Heart left ventricle (tissue), 16 donors: ENCODE measurements at regions not wholly inside any gene's neighbourhood (a gene's known extent, or its start where the extent isn't known, plus 50 kb on each side); places are given as distances from the start of the nearest gene placed in this dataset.

Source experiments
- ATAC-seq, 4 donors: fragments of 200-7000 bp; cut with Tn5 transposase; one replicate each; pipeline ENCODE4 v1.9.1; 2020 to 2022; ENCODE audit warnings: moderate library complexity in 4 of 4, mild to moderate bottlenecking in 3 of 4, moderate number of reproducible peaks in 1 of 4
- DNase-seq, 5 donors: peaks; one replicate each; pipeline ENCODE4 v3.0.0-alpha.2; 2020
- H3K27ac ChIP-seq, 12 donors: fragments of 200-600 bp; sonication (generic) in 4 of 12; one replicate each; pipeline versions ENCODE4 v1.5.0 to v1.8.0; 2016 to 2022; ENCODE audit warnings: mild to moderate bottlenecking in 2 of 12
- H3K27me3 ChIP-seq, 9 donors: fragments of 200-600 bp; sonication (generic) in 2 of 9; one replicate each; pipeline versions ENCODE4 v1.5.1 to v1.8.0; 2016 to 2022; ENCODE audit warnings: mild to moderate bottlenecking in 3 of 9
- H3K36me3 ChIP-seq, 9 donors: fragments of 200-600 bp; sonication (generic) in 2 of 9; one replicate each; pipeline versions ENCODE4 v1.5.0 to v1.8.0; 2018 to 2022; ENCODE audit warnings: mild to moderate bottlenecking in 2 of 9
- H3K4me1 ChIP-seq, 12 donors: fragments of 200-600 bp; sonication (generic) in 4 of 12; one replicate each; pipeline versions ENCODE4 v1.5.0 to v1.8.0; 2016 to 2022; ENCODE audit warnings: mild to moderate bottlenecking in 3 of 12
- H3K4me3 ChIP-seq, 12 donors: fragments of 200-600 bp; sonication (generic) in 4 of 12; one replicate each; pipeline versions ENCODE4 v1.5.0 to v1.8.0; 2017 to 2022; ENCODE audit warnings: mild to moderate bottlenecking in 9 of 12, moderate library complexity in 4 of 12
- H3K9me3 ChIP-seq, 12 donors: fragments of 200-600 bp; sonication (generic) in 4 of 12; one replicate each; pipeline versions ENCODE4 v1.5.0 to v1.8.0; 2016 to 2022; ENCODE audit warnings: mild to moderate bottlenecking in 1 of 12
- POLR2A ChIP-seq, 2 donors: fragments of 450-650 bp; IDR thresholded peaks; one replicate each; pipeline ENCODE4 v1.6.1; 2017; ENCODE audit warnings: antibody characterized with exemption in 2 of 2, mild to moderate bottlenecking in 2 of 2, moderate library complexity in 2 of 2
- WGBS, 4 donors: extraction: QIAGEN DNeasy Blood & Tissue Kit in 2 of 4; methylation state at CpG; one replicate each; pipeline versions ENCODE4 v1.1.5 to v1.1.7; 2013 to 2018; 5-methylcytosine and 5-hydroxymethylcytosine counted together
- intact Hi-C, 10 donors: fragments of 100-400 bp; cut with DNase I; formaldehyde crosslinking; loops; one replicate each; pipeline versions ENCODE4 v1.11.1 to v1.14.2; 2022
- TF ChIP-seq, protein P1 (sequence below), 12 donors: fragments of 200-600 bp; sonication (generic) in 4 of 12; IDR thresholded peaks; one replicate each; pipeline versions ENCODE4 v1.5.0 to v1.8.0; 2018 to 2022; ENCODE audit warnings: antibody characterized with exemption in 12 of 12, mild to moderate bottlenecking in 5 of 12
- donor health status: ischemic (EF 13 %, LVEDD 7.1; RV severe dilation, severe dysfunction).
- donor health status: healthy with polysubstance abuse.
- donor health status: DM: no; HTN: yes; CAD: no.
- donor health status: DM: no; HTN: no; CAD: no.
- donor health status: ischemic (EF 25% LVEDD 6.9; RV normal size, moderate dysfunction).
- donor health status: ischemic (EF 25% LVEDD 5.7; RV mildly dilated, moderate dysfunction).
- donor health status: healthy.
- donor health status: DM: yes; HTN: yes; CAD: no.
- donor health status: ischemic (EF 35%, LVEDD 5.7; RV mildly dilated, moderate dysfunction).
- donor health status: nonischemic (EF 11% LVEDD 7.7; RV severe dilation, severe dysfunction).
- donor health status: DM: yes; HTN: yes; CAD: no.
- donor health status: PGD.
- donor health status: ischemic (EF 29% LVEDD 5.4; RV normal size, mild dysfunction).
- donor health status: nonischemic (EF 23%, LVEDD 6.1; RV moderate dilation, normal function).

DNA sequence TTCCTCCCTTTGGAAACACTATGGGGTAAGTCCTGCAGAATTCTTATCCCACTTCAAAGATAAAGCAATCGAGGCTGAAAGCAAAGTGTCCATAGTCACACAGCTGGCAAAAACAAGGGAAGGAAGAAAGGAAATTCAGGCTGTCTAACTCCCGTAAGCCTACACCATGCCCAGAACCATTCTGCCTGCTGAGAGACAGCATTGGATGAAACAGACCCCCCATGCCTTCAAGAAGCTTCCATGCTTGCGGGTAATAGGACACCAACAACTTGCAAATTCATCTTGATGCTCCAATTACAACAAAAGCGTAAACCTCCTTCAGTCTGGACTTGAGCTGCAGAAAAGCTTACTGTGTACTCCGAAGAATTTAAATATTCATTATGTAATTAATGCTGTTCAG, 181.1 kb upstream of the WWC1 start:
- H3K27ac ChIP-seq, result no peak overlapping the region
- peaks cover 0 to 11% (median 0%) of the 10 kb centered on the region in 12 donors for H3K4me1 ChIP-seq
- ATAC-seq (no peak), DNase-seq (no peak)
- no peaks in the 10 kb centered on the region for H3K9me3 ChIP-seq
- no peaks in the 10 kb centered on the region for H3K27me3 ChIP-seq
- no peak for TF ChIP-seq POLR2A (IDR thresholded peaks at IDR 0.05)
- TF ChIP-seq, protein P1, sequence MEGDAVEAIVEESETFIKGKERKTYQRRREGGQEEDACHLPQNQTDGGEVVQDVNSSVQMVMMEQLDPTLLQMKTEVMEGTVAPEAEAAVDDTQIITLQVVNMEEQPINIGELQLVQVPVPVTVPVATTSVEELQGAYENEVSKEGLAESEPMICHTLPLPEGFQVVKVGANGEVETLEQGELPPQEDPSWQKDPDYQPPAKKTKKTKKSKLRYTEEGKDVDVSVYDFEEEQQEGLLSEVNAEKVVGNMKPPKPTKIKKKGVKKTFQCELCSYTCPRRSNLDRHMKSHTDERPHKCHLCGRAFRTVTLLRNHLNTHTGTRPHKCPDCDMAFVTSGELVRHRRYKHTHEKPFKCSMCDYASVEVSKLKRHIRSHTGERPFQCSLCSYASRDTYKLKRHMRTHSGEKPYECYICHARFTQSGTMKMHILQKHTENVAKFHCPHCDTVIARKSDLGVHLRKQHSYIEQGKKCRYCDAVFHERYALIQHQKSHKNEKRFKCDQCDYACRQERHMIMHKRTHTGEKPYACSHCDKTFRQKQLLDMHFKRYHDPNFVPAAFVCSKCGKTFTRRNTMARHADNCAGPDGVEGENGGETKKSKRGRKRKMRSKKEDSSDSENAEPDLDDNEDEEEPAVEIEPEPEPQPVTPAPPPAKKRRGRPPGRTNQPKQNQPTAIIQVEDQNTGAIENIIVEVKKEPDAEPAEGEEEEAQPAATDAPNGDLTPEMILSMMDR (IDR thresholded peaks at IDR 0.05), result no peak
- WGBS, 4 donors, result 62 to 74% (median 70%) methylated on average over 5 of the region's 5 CpGs
- intact Hi-C loops, result loop anchor here in 3 of 10 donors (5.0 to 10.0 kb wide), 2 partner anchors 104 to 107 kb away; no protein-coding TSS in a partner anchor
- H3K4me3 ChIP-seq, result no peak overlapping the region
- H3K36me3 ChIP-seq, result peaks cover 0 to 24% (median 0%) of the 10 kb centered on the region in 9 donors

DNA sequence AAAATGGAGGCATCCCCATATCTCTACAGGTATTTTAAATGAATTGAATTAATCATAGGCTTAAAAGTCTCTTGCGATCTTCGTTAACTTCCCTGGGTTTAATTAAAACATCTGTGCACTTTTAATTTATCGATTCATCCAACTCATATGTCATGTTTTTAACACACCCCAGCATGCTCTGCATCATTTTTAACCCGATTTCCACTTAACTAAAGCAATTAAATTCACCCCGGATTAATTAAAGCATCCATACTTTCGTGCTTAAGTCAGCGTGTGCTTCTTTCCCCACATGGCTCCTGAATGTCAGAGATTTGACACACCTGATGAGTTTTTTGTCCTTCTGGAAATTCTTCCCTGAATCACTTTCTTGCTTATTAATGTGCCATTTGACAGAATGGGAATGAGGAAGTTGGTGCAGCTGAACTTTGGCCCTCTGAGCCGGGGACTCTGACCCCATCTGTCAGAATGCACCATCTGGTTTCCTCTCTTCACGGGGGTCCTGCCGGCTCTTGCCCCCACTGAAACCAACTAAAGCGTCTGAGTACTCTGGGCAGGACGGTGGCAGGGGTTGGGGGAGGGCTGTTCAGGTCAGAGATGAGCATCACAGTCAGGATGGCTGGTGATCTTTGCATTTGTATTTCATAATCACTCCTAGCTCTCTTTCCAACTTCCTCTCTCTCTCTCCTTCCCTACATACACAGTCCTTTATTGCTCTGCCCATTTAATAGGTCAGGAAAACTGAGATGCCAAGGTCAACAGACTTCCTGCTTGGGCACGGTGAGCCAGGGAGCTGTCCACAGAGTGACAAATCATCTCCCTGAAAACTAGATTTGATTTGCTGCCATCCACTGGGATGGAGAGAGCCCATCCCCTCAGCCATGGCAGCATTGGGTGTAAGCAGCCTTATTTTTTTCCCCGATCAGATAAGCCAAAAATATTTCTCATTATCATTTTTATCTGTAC, 180.3 kb upstream of the WWC1 start:
- no peak for DNase-seq
- WGBS, 4 donors, result 64 to 73% (median 66%) methylated on average over 14 of the region's 14 CpGs

DNA sequence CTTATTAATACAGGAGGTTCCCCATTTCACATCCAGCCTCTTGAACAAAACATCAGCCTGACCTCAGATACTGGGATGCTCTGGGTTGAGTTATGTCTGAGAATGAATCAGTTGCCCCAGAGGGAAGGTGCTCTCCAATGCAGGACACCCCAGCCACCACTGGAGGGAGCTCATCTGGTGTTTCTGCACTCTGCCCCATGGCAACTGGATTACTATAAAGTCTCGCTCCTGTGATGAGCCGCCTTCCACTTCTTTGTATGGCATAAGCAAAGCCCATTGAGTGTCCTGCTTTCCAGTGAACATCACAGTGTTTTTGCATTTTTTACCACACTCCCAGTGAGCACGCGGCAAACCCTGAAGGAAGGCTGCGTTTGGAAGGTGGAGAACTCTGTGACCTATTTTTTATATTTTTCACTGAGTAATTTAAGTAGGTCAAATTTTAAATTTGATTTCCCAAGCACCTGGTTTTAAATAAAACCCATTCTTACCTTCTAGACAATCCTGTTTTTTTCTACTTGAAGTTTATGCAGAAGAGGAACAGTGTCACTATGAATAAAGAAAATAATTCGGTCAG, 176.9 kb upstream of the WWC1 start:
- Histone ChIP-seq H3K9me3 (no peaks in the 10 kb centered on the region), H3K27ac (no peak overlapping the region), H3K4me3 (no peak overlapping the region), H3K4me1 (peaks cover 0 to 12% (median 0%) of the 10 kb centered on the region in 12 donors), H3K36me3 (peaks cover 0 to 30% (median 0%) of the 10 kb centered on the region in 9 donors), H3K27me3 (no peaks in the 10 kb centered on the region)
- DNase-seq, result peak in 1 of 5 donors; percentile 46
- peak; percentile 52 to 78 (median 64) for ATAC-seq
- no peak for TF ChIP-seq POLR2A (IDR thresholded peaks at IDR 0.05)
- TF ChIP-seq, protein P1 (IDR thresholded peaks at IDR 0.05), result peak; percentile 31 to 66 (median 52)
- 71 to 81% (median 74%) methylated on average over 6 of the region's 6 CpGs for WGBS, 4 donors
- intact Hi-C loops, result loop anchor here in 5 of 10 donors (5.0 to 10.0 kb wide), 2 partner anchors 100 to 103 kb away; no protein-coding TSS in a partner anchor

More for the DNA sequence above, 180.3 kb upstream of the WWC1 start:
- peaks cover 0 to 4% (median 0%) of the 10 kb centered on the region in 12 donors for H3K4me1 ChIP-seq
- H3K27me3 ChIP-seq, result no peaks in the 10 kb centered on the region
- no peak overlapping the region for H3K27ac ChIP-seq
- TF ChIP-seq POLR2A (IDR thresholded peaks at IDR 0.05), result no peak
- TF ChIP-seq, protein P1 (IDR thresholded peaks at IDR 0.05), result no peak
- no peaks in the 10 kb centered on the region for H3K9me3 ChIP-seq
- H3K4me3 ChIP-seq, result no peak overlapping the region
- no peak for ATAC-seq
- intact Hi-C loops, result loop anchor here in 3 of 10 donors (5.0 to 10.0 kb wide), 2 partner anchors 104 to 106 kb away; no protein-coding TSS in a partner anchor
- H3K36me3 ChIP-seq, result peaks cover 0 to 23% (median 0%) of the 10 kb centered on the region in 9 donors

DNA sequence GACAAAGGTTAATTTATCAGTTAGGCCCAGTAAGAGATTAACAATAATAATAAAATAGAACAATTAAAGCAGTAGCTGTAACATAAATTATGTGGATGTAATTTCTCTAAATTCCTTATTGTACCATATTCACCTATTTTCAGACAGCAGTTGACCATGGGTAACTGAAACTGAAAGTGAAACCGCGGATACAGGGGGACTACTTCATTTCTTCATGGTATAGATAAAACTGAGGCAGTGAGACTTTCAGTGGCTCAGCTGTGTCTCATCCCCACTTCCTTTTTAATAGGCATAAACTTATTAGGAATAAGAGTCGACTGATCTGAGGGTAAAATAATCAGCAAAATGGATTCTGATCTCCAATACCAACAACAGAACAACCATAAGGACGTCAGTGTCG, 174.0 kb upstream of the WWC1 start:
- no peaks in the 10 kb centered on the region for H3K9me3 ChIP-seq
- H3K4me1 ChIP-seq, result peaks cover 0 to 18% (median 3%) of the 10 kb centered on the region in 12 donors
- DNase-seq (no peak), ATAC-seq (no peak)
- H3K27ac ChIP-seq, result no peak overlapping the region
- 80 to 93% (median 90%) methylated on average over 5 of the region's 5 CpGs for WGBS, 4 donors
- intact Hi-C loops, result loop anchor here in 3 of 10 donors (5.0 to 10.0 kb wide), 2 partner anchors 97 to 100 kb away; no protein-coding TSS in a partner anchor
- no peak overlapping the region for H3K4me3 ChIP-seq
- peaks cover 0 to 24% (median 0%) of the 10 kb centered on the region in 9 donors for H3K36me3 ChIP-seq
- TF ChIP-seq, protein P1 (IDR thresholded peaks at IDR 0.05), result no peak
- TF ChIP-seq POLR2A (IDR thresholded peaks at IDR 0.05), result no peak
- no peaks in the 10 kb centered on the region for H3K27me3 ChIP-seq
